Glomerular endothelial cell (primary cell): ENCODE measurements at regions not wholly inside any gene's neighbourhood (a gene's known extent, or its start where the extent isn't known, plus 50 kb on each side); places are given as distances from the start of the nearest gene placed in this dataset.

ENCODE experiments used
- DNase-seq: peaks from one replicate; pipeline ENCODE4 v3.0.0-alpha.2; 2011; ENCODE audit warnings: low read depth, low spot score; ENCODE audit errors: extremely low read depth

DNA sequence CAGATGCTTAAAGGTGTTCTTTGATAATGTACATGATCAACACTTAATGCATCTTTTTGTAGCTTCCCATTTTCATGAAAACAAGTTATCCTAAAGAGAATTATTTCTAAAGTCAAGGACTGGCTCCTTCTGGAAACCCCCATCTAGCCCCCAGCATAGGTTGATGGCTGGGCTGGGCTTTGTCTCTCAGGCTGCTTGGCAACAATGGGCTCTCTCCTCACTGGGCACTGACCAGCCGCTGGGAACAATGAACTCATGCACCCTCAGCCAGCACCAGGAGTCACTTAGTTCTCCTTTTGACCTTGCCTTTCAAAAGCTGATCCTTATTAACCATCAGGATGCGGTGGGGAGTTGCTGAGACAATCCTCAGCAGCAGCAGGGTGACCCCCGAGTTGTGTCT lies 293.0 kb upstream of the PLXNA2 start:
- DNase-seq, result no peak

DNA sequence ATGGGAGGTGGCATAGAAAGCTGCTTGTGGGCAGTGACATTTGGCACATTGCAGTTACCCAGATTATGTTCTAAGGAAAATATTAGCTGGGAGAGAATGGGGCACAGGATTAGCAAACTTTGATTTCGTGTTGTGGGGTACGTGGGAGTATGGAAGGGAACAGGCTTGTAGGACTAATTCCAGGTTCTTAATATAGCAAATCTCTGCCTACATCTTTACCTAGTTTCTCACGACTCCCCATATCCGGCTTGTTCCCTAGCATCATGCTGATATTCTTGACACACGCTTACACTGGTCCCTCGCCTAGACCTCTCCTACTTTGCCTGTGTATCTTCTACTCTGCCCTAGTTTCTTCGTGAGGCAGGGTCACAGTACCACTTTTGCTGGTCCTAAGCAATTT lies 293.9 kb upstream of the PLXNA2 start:
- no peak for DNase-seq

DNA sequence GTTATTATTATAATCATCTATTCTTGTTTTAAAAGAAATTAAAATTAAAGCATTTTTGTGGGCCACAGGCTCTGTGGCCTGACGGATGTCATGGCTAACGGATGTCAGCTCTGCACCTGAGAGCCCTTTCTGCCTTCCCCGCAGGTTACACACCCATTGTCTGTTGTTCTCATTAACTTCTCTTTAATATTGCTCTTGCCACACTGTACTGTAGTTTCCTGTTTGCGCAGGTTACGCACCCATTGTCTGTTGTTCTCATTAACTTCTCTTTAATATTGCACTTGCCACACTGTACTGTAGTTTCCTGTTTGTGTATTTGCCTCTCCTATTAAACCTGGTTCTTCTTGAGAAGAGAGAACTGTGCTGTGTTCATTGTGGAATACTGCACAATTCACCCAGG lies 294.4 kb upstream of the PLXNA2 start:
- DNase-seq, result no peak

DNA sequence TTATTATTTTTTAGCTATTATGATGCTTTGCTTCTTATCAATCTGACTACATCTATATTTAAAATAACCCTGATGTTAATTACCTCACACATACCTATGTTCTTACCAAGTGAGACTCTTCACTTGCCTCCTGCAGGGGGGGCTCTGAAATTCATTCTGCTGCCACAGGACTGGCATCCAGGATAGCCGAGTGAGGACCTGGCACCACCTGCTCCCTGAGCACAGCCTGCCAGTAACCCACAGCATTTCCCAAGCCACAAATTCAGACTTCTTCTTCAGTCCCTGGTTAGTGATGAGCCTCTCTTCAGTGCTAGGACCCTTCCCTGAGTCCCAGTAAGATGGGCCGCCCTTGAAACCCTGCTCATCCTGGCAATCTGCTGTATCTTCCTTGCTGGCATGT lies 296.5 kb upstream of the PLXNA2 start:
- DNase-seq, result no peak

DNA sequence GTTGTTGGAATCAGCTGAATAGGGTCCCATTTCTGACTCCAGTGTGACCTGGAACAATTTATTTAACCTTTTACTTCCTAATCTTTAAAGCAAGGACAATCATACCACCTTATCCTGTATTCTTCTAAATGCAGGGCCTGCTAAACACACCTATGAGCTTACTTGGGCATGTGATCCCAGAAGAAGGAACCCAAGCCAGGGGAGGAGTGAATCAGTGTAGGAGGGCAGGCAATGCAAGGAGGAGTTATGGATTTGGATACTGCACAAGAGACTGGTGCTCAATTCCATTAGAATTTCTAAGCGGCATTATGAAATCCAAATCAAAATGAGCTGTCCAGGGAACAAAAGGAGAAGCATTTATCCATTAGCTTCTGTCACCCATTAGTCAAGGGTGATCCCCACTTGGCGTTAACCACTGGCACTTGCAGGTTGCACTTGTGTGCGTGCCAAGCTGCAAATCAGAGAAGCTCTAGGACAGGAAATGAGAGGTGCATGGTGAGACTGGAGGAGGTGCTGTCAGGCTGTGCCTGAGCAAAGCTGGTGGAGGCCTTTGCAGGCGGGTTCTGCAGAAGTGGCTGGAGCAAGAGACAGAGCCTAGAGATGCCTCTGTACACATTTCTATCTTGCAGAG lies 297.2 kb upstream of the PLXNA2 start:
- DNase-seq, result no peak

DNA sequence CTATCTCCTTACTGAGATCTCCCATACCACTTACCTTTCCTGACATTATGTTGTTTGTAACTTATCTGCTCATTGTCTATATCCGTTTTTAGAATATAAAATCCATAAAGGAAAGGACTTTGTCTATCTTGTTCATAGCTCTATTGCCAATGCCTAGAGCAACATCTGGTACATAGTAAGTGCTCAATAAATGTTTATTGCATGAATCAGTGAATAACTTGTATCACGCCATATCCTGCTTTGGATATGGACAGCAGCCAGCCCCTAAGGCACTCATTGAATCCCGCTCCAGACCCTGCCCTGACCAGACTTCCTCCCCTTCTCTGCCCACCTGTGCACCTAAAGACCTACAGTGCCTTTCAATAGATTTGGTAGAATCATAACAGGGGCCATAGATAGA lies 298.1 kb upstream of the PLXNA2 start:
- DNase-seq, result no peak

DNA sequence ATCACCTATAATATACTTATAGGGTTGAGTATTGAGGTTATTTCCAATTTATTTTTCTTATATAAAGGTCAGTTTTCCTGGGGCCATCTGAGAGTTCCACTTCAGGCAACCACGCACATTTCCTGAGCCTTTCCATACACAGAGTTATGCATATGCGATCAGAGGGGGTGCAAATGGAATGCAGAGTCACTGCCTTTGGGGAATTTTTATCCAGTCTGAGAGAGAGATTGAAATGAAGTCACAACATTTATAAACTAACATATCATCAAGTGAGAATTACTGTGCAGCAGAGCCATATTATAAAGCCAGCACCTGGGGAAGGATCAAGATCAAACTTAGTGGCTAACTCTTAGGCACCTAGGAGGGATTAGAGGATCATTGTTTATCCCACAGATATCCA lies 299.9 kb upstream of the PLXNA2 start:
- DNase-seq, result no peak

DNA sequence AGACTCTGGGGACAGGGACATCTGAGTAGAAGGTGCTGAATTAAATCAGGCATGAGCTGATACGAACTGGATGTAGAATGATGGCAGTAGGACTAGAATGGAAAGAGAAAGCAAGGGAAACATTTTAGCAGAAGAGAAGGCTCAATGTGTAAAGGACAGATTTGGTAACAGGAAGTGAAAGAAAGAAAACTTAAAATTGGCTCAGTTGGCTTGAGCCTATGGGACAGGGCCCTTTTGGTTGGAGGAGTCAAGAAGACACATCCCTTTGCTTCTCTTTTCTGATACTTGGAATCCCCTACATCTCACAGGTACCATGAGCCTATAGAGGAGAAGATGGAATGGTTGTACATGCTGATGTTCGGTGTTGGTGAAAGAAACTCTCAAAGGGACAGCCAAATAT lies 300.6 kb upstream of the PLXNA2 start:
- DNase-seq, result no peak

DNA sequence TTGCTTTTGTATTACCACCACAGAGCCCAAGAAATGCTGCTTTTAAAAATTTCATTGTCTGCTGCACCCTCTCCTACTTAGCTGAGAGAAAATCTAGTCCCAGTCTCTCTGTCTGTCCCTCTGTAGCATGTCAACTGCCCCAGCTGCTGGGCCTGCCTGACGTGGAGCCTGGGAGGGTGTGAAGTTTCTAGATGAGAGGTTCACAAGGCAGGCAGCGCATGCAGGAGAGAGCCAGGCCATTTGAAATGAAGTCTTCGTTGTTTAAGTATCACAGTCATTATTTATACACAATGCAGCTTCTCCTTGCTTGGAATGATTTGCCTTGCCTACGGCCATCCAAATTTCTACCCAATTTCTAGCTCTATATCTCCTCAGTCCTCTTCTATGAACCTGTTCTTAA lies 306.8 kb upstream of the PLXNA2 start:
- no peak for DNase-seq

DNA sequence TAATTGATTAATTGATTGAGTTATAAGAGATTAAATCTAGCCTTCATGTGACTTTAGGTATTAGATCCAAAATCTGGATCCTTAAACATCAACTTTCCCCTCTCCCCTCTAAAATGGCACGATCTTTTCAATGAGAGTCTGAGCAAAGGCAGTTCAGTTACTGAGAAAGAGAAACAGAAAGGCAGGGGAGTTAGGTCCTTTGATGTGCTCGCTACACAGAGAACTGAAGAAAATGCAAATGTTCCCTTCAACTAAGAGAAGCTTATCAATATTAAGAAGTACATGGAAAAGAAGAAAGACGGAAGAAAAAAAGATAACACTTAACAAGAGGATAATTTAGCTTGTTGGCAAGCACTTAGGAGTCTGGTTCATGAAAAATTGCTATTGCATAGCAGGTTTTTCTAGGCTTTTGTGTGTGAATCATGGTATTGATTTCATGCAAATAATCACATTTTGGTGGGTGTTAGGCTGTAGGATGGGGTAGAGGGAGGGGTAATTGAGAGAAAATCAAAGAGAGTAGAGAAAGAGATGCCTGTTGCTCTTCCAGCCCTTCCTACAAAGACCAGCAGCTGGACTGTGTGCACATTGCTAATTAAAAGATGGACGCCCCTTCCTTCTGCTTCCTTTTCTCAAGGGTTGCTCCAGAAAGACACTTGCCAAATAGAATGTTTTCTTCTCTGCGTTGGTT lies 307.6 kb upstream of the PLXNA2 start:
- no peak for DNase-seq

DNA sequence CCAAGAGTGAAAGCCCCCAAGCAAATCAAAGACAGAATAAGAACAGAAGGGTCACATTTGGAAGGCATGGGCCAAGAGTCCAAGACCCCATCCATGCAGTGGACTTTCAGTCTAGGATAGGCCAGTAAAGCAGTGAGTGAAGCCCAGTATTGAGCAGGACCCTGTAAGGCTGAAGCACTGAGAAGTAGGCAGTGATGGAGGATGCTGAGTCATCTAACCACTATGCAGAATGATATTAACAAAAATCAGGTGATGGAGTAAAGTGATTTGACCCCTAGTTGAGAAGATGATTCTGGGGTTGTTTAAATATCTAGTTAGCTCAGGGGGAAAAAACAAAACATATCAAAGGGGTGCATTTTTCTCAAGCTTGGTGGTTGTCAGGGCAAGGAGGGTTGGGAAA lies 308.7 kb upstream of the PLXNA2 start:
- no peak for DNase-seq

DNA sequence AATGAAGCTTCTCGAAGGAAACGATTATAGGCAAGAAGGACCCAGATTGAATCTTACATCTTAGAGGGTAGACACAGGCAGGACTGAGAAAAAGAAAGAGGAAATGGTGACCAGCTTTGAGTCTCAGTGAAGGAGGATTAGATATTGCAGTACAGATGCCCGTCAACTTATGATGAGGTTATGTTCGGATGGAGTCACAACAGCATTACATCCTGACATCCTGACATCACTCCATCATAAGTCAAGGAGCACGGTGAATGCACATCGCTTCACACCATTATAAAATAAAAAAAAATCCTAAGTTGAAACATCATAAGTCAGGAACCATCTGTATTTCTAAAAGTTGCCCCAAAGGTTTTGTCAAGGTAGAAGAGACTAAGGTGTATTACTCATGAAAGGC lies 312.3 kb upstream of the PLXNA2 start:
- no peak for DNase-seq

DNA sequence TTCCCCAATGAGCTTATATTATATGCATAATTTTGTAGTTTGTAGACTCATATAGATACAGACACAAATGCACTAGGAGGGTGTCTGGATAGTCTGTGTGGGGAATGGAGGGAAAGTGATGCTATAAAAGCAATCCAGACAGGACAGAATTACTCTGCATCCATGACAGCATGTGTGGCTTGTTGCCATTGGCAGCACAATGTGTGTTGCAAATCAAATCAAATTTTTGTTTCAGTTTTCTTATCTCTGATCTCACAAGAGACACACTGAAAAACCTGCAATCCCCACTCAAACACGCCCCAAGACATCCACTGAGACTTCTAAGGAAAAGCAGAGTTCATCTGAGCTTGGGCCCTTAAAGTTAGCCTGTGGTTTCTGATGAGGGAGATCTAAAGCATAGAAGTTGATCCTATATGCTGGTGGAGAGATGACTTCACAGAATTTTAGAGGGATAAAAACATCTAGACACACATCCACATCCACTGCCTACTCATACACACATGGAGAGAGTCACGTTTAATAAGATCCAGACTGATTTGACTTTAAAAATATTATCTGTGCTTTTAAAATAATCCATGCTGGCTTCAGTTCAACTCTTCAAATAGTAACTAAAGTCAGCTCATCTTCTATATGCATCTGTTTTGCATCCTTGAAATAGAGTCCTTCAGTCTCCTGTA lies 313.0 kb upstream of the PLXNA2 start:
- no peak for DNase-seq

DNA sequence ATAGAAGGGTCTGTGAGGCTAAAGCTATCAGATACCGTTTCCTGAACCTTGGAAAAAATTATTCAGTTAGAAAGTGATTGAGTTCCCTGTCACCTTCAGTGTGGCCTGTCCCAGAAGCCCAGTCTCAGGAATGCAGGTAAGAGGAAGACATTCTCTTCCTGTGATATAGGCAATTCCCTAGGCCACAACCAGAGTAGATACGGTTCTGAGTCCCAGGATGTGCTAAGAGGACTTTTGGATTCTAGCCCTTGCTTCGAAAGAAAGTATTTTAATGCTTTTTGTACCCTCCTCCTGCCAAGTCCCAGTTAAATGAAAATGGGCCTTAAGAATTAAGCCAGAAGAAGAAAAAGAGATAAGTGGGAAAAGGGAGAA lies 313.5 kb upstream of the PLXNA2 start:
- no peak for DNase-seq

DNA sequence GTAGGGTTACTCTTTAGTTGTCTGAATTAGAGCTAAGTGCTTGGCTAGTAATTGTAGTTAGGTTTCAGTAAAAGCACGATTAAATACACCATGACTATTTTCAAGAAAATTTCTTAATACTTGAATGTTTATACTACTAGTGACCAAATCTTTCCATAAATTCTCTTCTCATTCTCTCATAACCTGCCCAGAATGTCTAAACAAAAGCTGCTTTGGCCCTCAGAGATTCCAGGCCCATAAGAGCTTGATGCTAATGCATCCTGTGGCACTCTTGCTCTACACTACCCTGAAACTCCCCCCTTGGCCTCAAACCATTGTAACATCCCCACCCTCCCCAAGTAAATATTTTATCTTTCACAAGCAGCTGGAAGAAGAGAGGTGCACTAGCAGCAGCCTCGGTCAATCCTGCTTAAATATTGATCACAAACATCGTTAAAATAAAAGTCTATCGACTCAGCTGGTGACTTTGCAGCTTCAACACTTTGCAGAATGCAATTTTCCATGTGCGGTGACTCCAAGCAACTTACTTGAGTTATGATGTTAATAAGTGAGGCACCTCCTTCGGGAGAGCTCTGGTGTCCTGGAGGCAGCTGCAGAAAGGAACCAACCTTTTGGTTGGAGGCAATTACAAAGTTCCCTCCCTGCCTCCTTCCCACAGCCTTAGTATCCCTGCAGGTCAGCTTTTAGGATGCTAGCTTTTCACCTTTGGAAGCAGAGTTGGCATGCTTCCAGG lies 315.6 kb upstream of the PLXNA2 start:
- DNase-seq, result no peak

DNA sequence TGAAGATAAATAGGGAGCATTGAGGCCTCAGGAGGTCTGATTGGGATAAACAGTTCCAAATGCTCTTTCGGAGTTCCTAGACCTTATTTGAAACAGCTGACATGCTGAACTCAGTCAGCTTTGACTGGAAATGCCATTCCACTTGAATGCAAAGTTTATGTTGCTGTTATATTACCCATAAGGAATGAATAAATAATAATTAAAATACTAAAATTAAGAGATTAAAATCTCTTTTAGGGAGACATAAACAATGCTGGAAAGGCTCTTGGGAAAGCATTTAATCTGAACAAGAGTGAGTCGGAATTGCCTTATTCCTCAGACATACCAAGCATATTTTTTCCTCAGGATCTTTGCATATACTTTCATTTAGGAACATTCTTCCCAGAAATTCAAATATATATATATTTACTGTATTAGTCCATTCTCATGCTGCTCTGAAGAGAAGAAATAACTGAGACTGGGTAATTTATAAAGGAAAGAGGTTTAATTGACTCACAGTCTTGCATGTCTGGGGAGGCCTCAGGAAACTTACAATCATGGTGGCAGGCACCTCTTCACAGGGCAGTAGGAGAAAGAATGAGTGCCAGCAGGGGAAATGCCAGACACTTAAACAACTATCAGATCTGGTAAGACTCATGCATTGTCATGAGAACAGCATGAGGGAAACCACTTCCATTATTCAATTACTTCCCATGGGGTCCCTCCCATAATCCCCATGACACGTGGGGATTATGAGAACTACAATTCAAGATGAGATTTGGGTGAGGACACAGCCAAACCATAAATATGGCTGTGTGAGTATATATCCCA lies 318.2 kb upstream of the PLXNA2 start:
- DNase-seq, result no peak

DNA sequence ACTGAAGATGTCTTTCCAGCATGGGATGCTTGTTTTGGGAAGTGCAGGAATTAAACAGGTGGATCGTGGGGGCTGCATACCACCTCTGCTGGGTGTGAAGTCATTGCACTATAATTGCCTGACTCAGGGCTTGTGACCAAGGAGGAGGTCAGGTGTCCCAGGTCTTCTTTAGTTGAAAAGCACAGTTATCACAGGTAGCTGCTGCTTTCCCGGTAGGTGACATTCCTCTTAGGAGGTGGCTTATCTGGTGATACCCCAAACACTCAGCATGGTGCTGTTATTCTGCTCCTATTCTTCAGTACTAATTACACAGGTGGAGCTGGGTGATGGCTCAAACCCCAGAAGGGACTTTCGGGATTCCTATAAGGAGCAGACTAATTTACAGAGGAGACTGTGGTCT lies 320.3 kb upstream of the PLXNA2 start:
- no peak for DNase-seq

DNA sequence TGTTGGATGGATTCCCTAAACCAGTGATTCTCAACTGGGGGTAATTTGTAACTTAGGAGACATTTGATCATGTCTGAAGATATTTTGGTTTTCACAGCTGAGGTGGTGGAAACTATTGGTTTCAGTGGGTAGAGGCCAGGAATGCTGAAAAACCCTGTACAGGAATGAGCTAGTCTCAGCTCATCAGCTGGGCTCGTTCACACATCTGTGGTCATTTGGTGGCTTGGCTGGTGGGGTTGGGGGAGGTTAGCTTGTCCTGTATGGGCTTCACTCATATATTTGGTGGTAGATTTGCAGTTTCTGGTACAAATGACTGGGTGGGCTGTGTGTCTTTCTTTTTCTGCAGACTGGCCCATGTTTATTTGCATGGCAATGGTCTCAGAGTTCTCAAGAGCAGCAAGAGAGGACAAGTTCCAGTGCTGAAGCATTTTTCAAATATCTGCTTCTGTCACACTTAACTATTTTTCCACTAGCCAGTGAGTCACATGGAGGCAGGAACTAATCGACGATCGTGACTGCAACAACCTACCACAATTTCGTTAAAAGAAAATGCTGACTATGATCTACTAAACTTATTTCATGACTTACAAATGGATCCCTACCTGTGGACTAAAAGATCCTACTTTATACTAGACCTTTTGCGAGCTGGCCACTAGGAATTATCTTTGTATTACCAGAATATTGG lies 321.7 kb upstream of the PLXNA2 start:
- DNase-seq, result no peak

DNA sequence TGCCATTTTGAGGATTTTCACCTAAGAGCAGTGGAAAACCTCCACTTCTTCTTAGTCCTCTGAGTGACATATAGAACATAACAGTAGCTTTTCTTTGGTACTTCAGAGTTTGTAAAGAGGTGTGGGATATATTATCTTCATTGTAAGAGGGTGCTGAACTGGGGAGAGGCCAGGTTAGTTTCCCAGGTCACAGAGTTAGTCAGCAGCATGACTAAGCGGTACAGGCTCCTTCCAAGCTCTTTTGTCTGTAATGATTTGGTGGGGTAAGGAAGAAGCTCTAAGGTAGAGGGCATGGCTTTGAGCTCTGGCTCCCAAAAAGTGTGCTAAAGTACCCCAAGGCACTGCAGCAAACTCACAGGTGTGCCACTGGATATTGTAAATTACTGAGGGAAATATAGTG lies 325.0 kb upstream of the PLXNA2 start:
- DNase-seq, result no peak

DNA sequence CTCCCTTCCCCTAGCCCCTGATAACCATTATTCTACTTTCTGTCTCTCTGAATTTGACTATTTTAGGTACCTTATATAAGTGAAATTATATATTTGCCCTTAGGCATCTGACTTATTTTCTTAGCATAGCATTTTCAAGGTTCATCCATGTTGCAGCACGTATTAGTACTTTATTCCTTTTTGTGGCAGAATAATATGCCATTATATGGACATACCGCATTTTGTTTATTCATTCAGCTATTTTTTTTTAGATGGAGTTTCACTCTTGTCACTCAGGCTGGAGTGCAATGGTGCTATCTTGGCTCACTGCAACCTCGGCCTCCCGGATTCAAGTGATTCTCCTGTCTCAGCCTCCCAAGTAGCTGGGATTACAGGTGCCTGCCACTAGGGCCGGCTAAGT lies 326.2 kb upstream of the PLXNA2 start:
- DNase-seq, result no peak
